Endodermal cell (in vitro differentiated cells): ENCODE measurements at regions not wholly inside any gene's neighbourhood (a gene's known extent, or its start where the extent isn't known, plus 50 kb on each side); places are given as distances from the start of the nearest gene placed in this dataset.

Experiments
- DNase-seq: peaks from one replicate; pipeline ENCODE4 v3.0.0-alpha.2; 2017
- H3K27ac ChIP-seq: 2 replicates; pipeline ENCODE4 v1.5.1; 2013; ENCODE audit warnings: mild to moderate bottlenecking, low read depth, low read length, moderate library complexity
- H3K27me3 ChIP-seq: 2 replicates; pipeline ENCODE4 v1.6.1; 2013; ENCODE audit warnings: mild to moderate bottlenecking, low read length, moderate library complexity; ENCODE audit not compliant: insufficient read depth, control insufficient read depth, poor library complexity, severe bottlenecking
- H3K36me3 ChIP-seq: 2 replicates; pipeline ENCODE4 v1.7.0; 2013; ENCODE audit warnings: mild to moderate bottlenecking, low read length, moderate library complexity; ENCODE audit not compliant: control insufficient read depth, insufficient read depth
- H3K4me1 ChIP-seq: one replicate; pipeline ENCODE4 v1.7.0; 2013; ENCODE audit warnings: low read length; ENCODE audit not compliant: control insufficient read depth, insufficient read depth
- H3K4me3 ChIP-seq: 2 replicates; pipeline ENCODE4 v1.5.1; 2013; ENCODE audit warnings: mild to moderate bottlenecking, low read length, moderate library complexity
- H3K9ac ChIP-seq: 2 replicates; pipeline ENCODE4 v1.6.1; 2013; ENCODE audit warnings: mild to moderate bottlenecking, low read length, moderate library complexity; ENCODE audit not compliant: poor library complexity, severe bottlenecking; ENCODE audit errors: extremely low read depth
- H3K9me3 ChIP-seq: 2 replicates; pipeline ENCODE4 v1.6.1; 2013; ENCODE audit warnings: mild to moderate bottlenecking, low read length, moderate library complexity; ENCODE audit not compliant: control insufficient read depth
- H3K27ac Mint-ChIP-seq: 2 replicates; pipeline ENCODE4 v1.8.0; 2020; ENCODE audit warnings: mixed read lengths
- H3K27me3 Mint-ChIP-seq: 2 replicates; pipeline ENCODE4 v1.8.0; 2021; ENCODE audit warnings: mild to moderate bottlenecking, mixed read lengths; ENCODE audit not compliant: insufficient read depth
- H3K36me3 Mint-ChIP-seq: 2 replicates; pipeline ENCODE4 v1.8.0; 2020; ENCODE audit warnings: low read depth, mixed read lengths
- H3K4me1 Mint-ChIP-seq: 2 replicates; pipeline ENCODE4 v1.8.0; 2020; ENCODE audit warnings: mixed read lengths
- H3K4me3 Mint-ChIP-seq: 2 replicates; pipeline ENCODE4 v1.8.0; 2020; ENCODE audit warnings: mild to moderate bottlenecking, moderate library complexity, mixed read lengths
- H3K9me3 Mint-ChIP-seq: 2 replicates; pipeline ENCODE4 v1.8.0; 2020; ENCODE audit warnings: mild to moderate bottlenecking, mixed read lengths
- CTCF ChIP-seq: fragments of 200-600 bp; sonication (generic); conservative IDR thresholded peaks from 2 replicates; pipeline ENCODE4 v1.5.0; 2021; ENCODE audit warnings: antibody characterized with exemption, mild to moderate bottlenecking
- WGBS, 2 experiments: methylation state at CpG; one replicate each; pipeline versions ENCODE4 v1.1.5 to v1.1.7; 2013; ENCODE audit warnings: missing lambda C conversion rate in 2 of 2, mixed read lengths in 1 of 2; ENCODE audit not compliant: insufficient coverage in 1 of 2, insufficient read length in 1 of 2; 5-methylcytosine and 5-hydroxymethylcytosine counted together

GRCh38 chr14:62126879-62127478, 364.8 kb downstream of the SNAPC1 start:
- Mint-ChIP-seq H3K4me1 (no peaks in the 10 kb centered on the region), H3K36me3 (no peaks in the 10 kb centered on the region), H3K27me3 (peaks cover 2% of the 10 kb centered on the region), H3K4me3 (no peak overlapping the region), H3K27ac (no peak overlapping the region), H3K9me3 (no peaks in the 10 kb centered on the region)
- WGBS, 2 experiments = 20 to 22% methylated on average over 5 to 7 of the region's 7 CpGs
- Histone ChIP-seq H3K9ac (no peak overlapping the region), H3K4me3 (no peak overlapping the region), H3K27me3 (peaks cover 8% of the 10 kb centered on the region), H3K36me3 (no peaks in the 10 kb centered on the region), H3K4me1 (no peaks in the 10 kb centered on the region), H3K27ac (no peak overlapping the region), H3K9me3 (no peaks in the 10 kb centered on the region)
- TF ChIP-seq CTCF = peak; percentile 87
- no peak for DNase-seq

GRCh38 chr14:62130441-62130840, 368.2 kb downstream of the SNAPC1 start:
- Mint-ChIP-seq H3K27me3 (no peaks in the 10 kb centered on the region), H3K9me3 (no peaks in the 10 kb centered on the region), H3K4me3 (no peak overlapping the region), H3K36me3 (no peaks in the 10 kb centered on the region), H3K4me1 (no peaks in the 10 kb centered on the region), H3K27ac (no peak overlapping the region)
- Histone ChIP-seq H3K27me3 (peaks cover 8% of the 10 kb centered on the region), H3K27ac (no peak overlapping the region), H3K9ac (no peak overlapping the region), H3K4me3 (no peak overlapping the region), H3K36me3 (no peaks in the 10 kb centered on the region), H3K9me3 (no peaks in the 10 kb centered on the region), H3K4me1 (no peaks in the 10 kb centered on the region)
- no peak for DNase-seq
- WGBS, 2 experiments = 92% methylated on average over 3 of the region's 4 CpGs; no CpG with 5 or more reads in 1 of the 2 experiments
- no peak for TF ChIP-seq CTCF

- H3K4me3 ChIP-seq = no peak overlapping the region
- Mint-ChIP-seq H3K27ac (no peak overlapping the region), H3K9me3 (no peaks in the 10 kb centered on the region), H3K4me3 (no peak overlapping the region), H3K4me1 (no peaks in the 10 kb centered on the region), H3K36me3 (no peaks in the 10 kb centered on the region), H3K27me3 (no peaks in the 10 kb centered on the region)
- no peaks in the 10 kb centered on the region for H3K27me3 ChIP-seq
- H3K27ac ChIP-seq = no peak overlapping the region
- no peak for TF ChIP-seq CTCF
- DNase-seq = no peak
- no peaks in the 10 kb centered on the region for H3K9me3 ChIP-seq
- no peaks in the 10 kb centered on the region for H3K36me3 ChIP-seq
- H3K4me1 ChIP-seq = no peaks in the 10 kb centered on the region
- 96% methylated on average over 1 of the region's 1 CpG; no CpG with 5 or more reads in 1 of the 2 experiments for WGBS, 2 experiments
- H3K9ac ChIP-seq = no peak overlapping the region
Measured at GRCh38 chr14:62133776-62134550, 371.7 kb downstream of the SNAPC1 start.
